ENCODE measurements at regions not wholly inside any gene's neighbourhood (a gene's known extent, or its start where the extent isn't known, plus 50 kb on each side); places are given as distances from the start of the nearest gene placed in this dataset.
A peak's percentile ranks its signal among the peaks of the same experiment; 100 is the strongest.

- DNase-seq (ENCODE audit: low read depth): peak; percentile 72
Observed at GRCh38 chr10:78717200-78717599, 351.6 kb upstream of the ZMIZ1 start.

GRCh38 chr10:78718032-78718572 is 350.7 kb upstream of the ZMIZ1 start:
- DNase-seq (ENCODE audit: low read depth): no peak

DNA sequence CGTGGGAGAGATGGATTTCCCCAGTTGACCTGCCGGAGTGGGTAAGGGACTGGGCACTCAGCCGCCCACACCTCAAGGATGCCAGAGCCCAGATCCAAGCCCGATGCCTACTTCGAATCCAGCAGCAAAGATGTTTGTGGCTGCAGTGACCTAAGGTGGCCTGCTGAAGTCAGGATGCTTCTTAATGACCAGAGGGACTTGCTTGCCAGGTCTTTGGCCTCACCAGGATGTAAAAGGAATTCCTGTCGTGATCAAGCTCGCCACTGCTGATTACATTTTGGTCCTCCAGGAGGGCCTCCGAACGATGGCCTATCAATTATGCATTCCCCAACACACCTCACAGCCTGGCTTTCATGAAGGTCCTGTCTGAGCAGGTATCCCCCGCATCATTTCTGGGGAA is 349.5 kb upstream of the ZMIZ1 start:
- DNase-seq (ENCODE audit: low read depth): no peak

DNA sequence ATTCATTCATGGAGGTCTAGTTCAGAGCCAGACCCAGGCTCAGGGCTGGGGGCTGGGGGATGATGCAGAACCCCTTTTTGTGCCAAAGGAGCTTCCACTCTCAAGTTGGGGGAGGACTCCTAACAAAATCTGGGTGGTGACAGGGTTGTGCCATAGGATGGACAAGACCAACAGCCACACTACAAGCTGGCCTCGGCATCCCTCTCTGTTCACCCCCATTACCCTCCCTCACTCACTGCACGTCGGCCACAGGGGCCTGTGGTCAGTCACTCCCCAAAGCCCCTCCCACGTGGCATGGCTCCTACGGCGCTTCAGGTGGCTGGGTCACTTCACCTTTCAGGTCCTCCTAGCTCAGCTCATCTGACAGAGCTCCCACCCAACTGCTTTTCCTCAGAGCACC is 348.7 kb upstream of the ZMIZ1 start:
- DNase-seq (ENCODE audit: low read depth): no peak

- DNase-seq (ENCODE audit: low read depth): no peak
Observed at GRCh38 chr10:78721231-78721630, 347.5 kb upstream of the ZMIZ1 start.

GRCh38 chr10:78724846-78725245 is 343.9 kb upstream of the ZMIZ1 start:
- DNase-seq (ENCODE audit: low read depth): no peak

- DNase-seq (ENCODE audit: low read depth): no peak
Observed at GRCh38 chr10:78726171-78726570, 342.6 kb upstream of the ZMIZ1 start.

- DNase-seq (ENCODE audit: low read depth): no peak
Observed at GRCh38 chr10:78727251-78727650, 341.5 kb upstream of the ZMIZ1 start.

GRCh38 chr10:78727728-78728127 is 341.0 kb upstream of the ZMIZ1 start:
- no peak for DNase-seq (ENCODE audit: low read depth)

- no peak for DNase-seq (ENCODE audit: low read depth)
Observed at GRCh38 chr10:78728176-78728575, 340.6 kb upstream of the ZMIZ1 start.

DNA sequence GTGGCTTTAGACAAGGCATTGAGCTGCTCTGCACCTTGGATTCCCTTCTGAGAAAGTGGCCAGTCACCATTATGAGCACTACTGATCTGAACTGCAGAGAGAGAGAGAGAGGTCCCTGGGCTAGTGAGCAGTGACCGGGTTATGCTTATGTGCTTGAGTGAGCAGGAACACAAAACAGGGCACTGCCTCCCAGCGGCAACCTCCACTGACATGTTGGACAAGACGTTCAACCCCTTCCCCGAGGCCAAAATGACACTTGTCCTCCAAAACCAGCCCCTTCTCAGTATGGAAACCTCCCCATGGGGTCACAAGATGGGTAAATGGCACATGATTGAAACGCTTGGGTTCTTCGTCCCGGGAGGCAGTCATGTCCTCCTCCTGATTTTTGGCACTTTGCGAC is 339.4 kb upstream of the ZMIZ1 start:
- DNase-seq (ENCODE audit: low read depth): no peak

GRCh38 chr10:78729800-78730199 is 339.0 kb upstream of the ZMIZ1 start:
- no peak for DNase-seq (ENCODE audit: low read depth)

DNA sequence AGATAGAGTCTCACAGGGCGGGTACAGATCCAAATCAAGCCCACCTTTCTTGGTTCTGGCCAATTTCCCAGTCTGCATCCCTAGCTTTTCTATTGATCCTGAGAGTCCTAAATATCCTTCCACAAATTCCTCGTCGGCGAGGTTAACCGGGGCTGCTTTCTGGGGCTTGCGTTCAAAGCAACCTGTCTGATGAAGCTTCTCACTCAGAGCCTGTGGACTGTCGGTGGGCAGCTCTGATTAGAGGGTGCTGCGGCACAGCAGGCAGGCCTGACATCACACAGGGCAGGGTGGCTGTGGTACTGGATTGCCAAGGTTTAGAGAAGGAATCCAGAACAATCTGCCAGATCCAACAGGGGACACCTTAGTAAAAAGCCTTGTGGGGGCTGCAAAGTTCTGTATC is 338.0 kb upstream of the ZMIZ1 start:
- DNase-seq (ENCODE audit: low read depth): no peak

DNA sequence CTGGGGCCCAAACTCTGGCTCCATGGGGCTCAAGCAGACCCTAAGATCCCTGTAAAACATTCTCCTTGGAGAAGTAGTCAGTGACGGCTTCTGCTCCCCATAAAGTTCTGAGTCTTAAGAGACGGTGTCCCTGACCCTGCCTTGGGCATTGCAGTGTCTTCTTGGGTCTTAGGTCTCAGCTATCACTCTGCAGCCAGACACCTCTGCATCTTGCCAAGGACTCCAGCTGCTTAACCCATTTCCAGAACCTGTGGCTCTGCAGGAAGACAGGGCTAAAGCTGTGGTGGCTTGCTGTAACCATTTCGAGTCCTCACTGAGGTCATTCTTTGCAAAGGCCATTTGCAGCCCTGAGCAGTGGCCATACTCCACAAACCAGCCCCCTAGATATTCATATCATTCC is 337.1 kb upstream of the ZMIZ1 start:
- DNase-seq (ENCODE audit: low read depth): no peak

DNA sequence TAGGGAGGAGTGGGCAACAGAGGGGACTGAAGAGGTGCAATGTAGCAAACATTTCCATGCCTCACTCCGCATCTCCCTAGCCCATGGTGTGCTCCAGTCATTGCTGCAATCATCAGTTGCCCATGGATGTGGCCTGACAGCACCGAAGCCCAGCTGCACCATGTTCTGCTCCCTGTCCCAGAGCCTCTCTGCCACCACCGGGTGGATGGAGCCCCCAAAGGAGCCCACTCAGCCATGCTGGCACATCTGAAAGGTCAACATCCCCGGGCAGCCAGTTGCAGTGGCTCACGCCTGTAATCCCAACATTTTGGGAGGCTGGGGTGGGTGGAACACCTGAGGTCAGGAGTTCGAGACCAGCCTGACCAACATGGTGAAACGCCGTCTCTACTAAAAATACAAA is 336.4 kb upstream of the ZMIZ1 start:
- no peak for DNase-seq (ENCODE audit: low read depth)

DNA sequence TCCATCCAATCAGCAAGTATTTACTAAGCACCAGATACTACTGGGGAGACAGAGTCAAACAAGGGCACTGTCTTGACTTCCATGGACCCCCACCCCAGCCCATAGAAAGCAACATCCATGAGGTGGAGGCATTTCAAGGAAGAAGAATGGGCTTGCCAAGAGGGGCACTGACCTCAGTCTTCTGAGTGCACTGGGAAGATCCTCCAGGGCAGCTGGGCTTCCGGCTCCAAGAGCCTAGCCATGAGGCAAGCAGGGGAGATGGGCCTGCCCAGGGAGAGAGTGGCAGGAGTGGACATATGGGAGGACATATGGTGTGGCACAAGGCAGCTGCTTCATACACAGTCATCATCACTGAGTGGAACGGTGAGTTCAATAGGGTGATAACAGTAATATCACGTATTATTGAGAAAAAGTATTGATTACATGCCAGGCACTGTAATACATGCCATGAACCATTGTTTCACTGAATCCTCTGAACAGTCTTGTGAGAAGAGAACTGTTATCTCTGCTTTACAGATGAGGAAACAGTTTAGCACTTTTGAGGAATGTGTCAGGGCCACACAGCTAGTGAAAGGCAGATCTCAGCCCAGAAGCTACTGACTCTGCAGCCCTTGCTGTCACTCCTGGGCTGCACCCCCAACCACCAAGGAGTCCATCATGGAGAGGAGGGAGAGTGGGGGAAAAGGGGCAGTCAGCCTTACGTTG is 331.7 kb upstream of the ZMIZ1 start:
- DNase-seq (ENCODE audit: low read depth): no peak

DNA sequence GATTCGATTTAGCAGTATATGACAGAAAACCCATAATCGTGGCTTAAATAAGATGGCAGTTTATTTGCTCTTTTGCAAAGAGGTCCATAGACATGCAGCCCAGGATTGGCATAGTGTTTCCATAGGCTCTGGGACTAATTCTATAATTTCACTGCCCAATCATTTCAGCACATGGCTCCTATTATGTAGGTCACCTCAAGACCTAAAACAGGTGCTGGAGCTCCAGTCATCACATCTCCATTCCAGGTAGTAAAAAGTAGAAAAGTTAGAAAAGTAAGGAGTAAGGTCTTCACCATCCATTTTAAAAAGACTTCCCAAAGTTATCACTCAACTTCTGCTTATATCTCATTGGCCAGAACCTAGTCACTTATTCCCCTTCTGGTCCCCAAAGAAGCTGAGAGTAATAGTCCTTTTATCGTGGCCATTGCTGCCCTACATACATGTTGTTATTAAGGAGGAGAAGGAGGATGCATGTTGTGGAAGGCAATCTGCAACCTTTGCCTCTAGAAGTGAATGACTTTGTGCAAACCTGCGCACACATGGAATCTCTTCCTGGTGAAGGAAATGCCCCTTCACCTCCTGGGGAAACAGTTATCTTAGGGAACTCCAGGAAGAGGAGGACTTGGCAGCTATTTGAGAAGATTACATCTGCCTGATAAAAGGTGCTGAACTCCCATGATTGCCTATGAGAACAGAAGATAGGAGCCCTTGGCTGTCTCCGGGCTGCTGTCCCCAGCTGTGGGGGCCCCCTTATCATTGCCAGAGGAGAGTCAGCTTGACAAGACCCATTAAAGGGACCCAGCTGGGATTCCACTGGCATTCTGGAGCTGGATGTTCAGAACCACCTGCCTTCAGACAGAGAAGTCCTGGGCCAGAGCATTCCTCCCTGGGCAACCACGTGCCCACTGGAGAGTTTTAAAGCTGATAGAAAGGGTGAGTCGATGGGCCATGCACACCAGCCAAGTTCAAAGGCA is 330.6 kb upstream of the ZMIZ1 start:
- no peak for DNase-seq (ENCODE audit: low read depth)

- no peak for DNase-seq (ENCODE audit: low read depth)
Observed at GRCh38 chr10:78738861-78739260, 329.9 kb upstream of the ZMIZ1 start.

- DNase-seq (ENCODE audit: low read depth): no peak
Observed at GRCh38 chr10:78739444-78740053, 329.2 kb upstream of the ZMIZ1 start.

GRCh38 chr10:78740976-78741915 is 327.5 kb upstream of the ZMIZ1 start:
- DNase-seq (ENCODE audit: low read depth): peak; percentile 17

DNA sequence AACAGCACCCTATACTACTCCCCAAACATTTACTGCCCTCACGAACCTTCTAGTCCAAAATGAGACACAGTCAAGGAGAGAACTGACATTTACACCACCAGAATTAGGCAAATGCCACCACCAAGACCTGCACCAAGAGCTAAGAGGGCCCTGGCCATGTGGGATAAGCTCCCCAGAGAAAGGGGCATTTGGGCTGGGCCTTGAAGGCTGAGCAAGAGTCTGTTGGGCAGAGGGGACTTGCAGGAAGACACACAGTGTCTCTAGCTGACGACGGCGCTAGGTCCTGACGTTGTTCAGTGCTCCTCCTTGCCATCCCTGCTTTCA is 326.4 kb upstream of the ZMIZ1 start:
- no peak for DNase-seq (ENCODE audit: low read depth)

All from fibroblast of gingiva (primary cell).